ENCODE measurements at regions not wholly inside any gene's neighbourhood (a gene's known extent, or its start where the extent isn't known, plus 50 kb on each side); places are given as distances from the start of the nearest gene placed in this dataset.

GRCh38 chr6:82750556-82750955 is 315.1 kb downstream of the UBE3D start:
- intact Hi-C loops (cut with DNase I; ENCODE audit: low total_unique reads): no loop called here
- Histone ChIP-seq H3K27ac (no peak overlapping the region), H3K9me3 (no peaks in the 10 kb centered on the region), H3K27me3 (no peaks in the 10 kb centered on the region), H3K36me3 (no peaks in the 10 kb centered on the region), H3K4me3 (no peak overlapping the region), H3K4me1 (no peaks in the 10 kb centered on the region)
- DNase-seq: no peak
- no peak for TF ChIP-seq CTCF (IDR thresholded peaks at IDR 0.05)

DNA sequence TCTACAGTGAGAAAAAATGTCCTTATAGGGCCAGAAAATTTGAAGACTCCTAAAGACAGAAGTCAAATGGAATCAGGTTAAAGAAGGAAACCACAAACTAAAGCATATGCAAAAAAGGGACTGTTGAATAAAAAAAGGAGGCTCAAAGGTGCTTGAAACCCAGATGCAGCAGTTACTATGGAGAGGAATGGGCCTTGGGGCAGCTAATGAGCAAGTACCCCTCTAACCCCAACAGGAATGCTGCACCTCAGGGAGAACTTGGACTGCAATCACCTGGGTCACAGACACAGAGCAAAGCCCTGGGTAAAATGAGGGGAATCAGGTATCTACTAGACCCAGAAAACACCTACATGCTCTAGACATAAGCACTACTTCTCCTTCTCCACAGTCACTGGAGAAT is 313.9 kb downstream of the UBE3D start:
- no peaks in the 10 kb centered on the region for H3K27me3 ChIP-seq
- H3K4me3 ChIP-seq: no peak overlapping the region
- H3K36me3 ChIP-seq: no peaks in the 10 kb centered on the region
- H3K27ac ChIP-seq: no peak overlapping the region
- no peak for TF ChIP-seq CTCF (IDR thresholded peaks at IDR 0.05)
- intact Hi-C loops (cut with DNase I; ENCODE audit: low total_unique reads): no loop called here
- no peaks in the 10 kb centered on the region for H3K9me3 ChIP-seq
- no peaks in the 10 kb centered on the region for H3K4me1 ChIP-seq
- DNase-seq: no peak

DNA sequence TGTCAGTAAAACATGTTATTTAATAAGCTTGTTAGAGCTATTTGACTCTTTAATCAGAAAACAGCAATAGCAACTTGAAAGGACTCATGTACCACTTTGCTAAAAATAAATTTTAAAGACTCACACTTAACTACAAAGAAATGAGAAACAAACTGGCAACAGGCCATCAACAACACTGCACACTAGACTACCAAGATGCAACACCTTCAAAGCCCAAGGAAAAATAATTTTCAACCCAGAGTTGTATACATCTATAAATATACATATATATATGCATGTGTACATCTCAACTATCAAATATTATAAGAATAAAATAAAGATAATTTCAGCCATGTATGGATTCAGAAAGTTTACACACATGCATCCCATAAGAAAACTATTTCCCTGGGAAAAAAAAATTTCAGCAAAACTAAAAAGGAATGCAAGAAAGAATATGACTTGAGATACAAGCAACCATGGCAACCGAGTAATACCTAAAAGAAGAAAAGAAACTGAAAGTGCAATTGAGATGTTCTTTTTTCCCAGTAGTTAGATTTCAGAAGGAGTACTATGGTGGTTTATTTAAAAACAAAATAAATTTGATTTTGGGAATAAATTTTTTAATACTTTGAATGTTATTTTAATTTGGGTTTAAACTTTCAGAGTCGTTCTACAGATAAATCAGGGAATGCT is 303.8 kb downstream of the UBE3D start:
- no peaks in the 10 kb centered on the region for H3K9me3 ChIP-seq
- DNase-seq: no peak
- intact Hi-C loops (cut with DNase I; ENCODE audit: low total_unique reads): no loop called here
- TF ChIP-seq CTCF (IDR thresholded peaks at IDR 0.05): no peak
- H3K36me3 ChIP-seq: no peaks in the 10 kb centered on the region
- H3K27me3 ChIP-seq: no peaks in the 10 kb centered on the region
- no peak overlapping the region for H3K27ac ChIP-seq
- no peaks in the 10 kb centered on the region for H3K4me1 ChIP-seq
- H3K4me3 ChIP-seq: no peak overlapping the region

GRCh38 chr6:82766476-82766875 is 299.2 kb downstream of the UBE3D start:
- no peaks in the 10 kb centered on the region for H3K36me3 ChIP-seq
- intact Hi-C loops (cut with DNase I; ENCODE audit: low total_unique reads): no loop called here
- H3K4me1 ChIP-seq: no peaks in the 10 kb centered on the region
- no peak overlapping the region for H3K4me3 ChIP-seq
- no peak for TF ChIP-seq CTCF (IDR thresholded peaks at IDR 0.05)
- H3K9me3 ChIP-seq: no peaks in the 10 kb centered on the region
- H3K27ac ChIP-seq: no peak overlapping the region
- no peaks in the 10 kb centered on the region for H3K27me3 ChIP-seq
- no peak for DNase-seq

GRCh38 chr6:82767037-82767436 is 298.6 kb downstream of the UBE3D start:
- Histone ChIP-seq H3K4me1 (no peaks in the 10 kb centered on the region), H3K4me3 (no peak overlapping the region), H3K9me3 (no peaks in the 10 kb centered on the region), H3K27ac (no peak overlapping the region), H3K36me3 (no peaks in the 10 kb centered on the region), H3K27me3 (no peaks in the 10 kb centered on the region)
- intact Hi-C loops (cut with DNase I; ENCODE audit: low total_unique reads): no loop called here
- TF ChIP-seq CTCF (IDR thresholded peaks at IDR 0.05): no peak
- no peak for DNase-seq

GRCh38 chr6:82767447-82767846 is 298.2 kb downstream of the UBE3D start:
- intact Hi-C loops (cut with DNase I; ENCODE audit: low total_unique reads): no loop called here
- no peaks in the 10 kb centered on the region for H3K36me3 ChIP-seq
- no peaks in the 10 kb centered on the region for H3K27me3 ChIP-seq
- no peak overlapping the region for H3K27ac ChIP-seq
- no peak overlapping the region for H3K4me3 ChIP-seq
- no peak for TF ChIP-seq CTCF (IDR thresholded peaks at IDR 0.05)
- no peak for DNase-seq
- H3K4me1 ChIP-seq: no peaks in the 10 kb centered on the region
- H3K9me3 ChIP-seq: no peaks in the 10 kb centered on the region

Measured in tibial artery (tissue), 4 donors.